ELF-1 (cell line): ENCODE measurements at regions not wholly inside any gene's neighbourhood (a gene's known extent, or its start where the extent isn't known, plus 50 kb on each side); places are given as distances from the start of the nearest gene placed in this dataset.
"Not testable (repeated sequence)": the region's sequence is repeated elsewhere in the genome, so short reads cannot be mapped to it uniquely, and the experiment has no call there.

Experiments used
- DNase-seq: peaks from one replicate; pipeline ENCODE4 v3.0.0-alpha.2; 2016; ENCODE audit warnings: low read depth, low spot score

DNA sequence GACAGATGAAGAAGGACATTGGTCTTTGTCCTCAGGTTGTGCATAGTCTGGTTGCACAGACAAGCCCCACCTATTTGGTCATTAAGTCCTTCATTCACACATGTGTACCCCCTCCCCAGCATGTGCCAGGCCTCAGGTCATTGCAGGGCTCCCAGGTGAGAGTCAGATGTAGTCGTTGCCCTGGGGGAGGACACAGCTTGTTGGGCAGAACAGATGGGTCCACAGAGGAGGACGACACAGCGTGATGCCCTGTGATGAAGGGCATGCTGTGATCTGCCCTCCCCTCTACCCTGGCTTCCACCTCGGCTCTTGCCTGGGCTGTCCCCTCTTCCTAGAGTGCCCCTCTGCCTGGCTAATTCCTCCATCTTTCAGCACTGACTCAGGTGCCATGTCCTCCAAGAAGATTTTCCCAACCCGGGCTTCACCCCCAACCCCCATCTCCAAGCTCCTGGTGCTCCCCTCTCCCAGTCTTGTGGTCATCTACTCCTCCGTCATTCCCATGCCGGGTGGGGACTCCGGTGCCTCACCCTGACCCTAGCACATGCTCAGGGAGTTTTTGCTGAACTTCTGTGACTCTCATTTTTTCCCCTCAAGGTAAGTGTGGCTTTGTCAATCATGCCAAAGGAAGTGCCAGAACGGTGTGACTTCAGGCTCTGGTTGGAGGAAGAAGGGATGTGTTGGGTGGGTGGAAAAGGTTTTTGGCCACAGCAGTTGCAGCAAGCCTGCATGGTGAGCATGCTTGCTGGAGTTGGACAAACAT lies 220.5 kb downstream of the FOXD2 start:
- no peak for DNase-seq

DNA sequence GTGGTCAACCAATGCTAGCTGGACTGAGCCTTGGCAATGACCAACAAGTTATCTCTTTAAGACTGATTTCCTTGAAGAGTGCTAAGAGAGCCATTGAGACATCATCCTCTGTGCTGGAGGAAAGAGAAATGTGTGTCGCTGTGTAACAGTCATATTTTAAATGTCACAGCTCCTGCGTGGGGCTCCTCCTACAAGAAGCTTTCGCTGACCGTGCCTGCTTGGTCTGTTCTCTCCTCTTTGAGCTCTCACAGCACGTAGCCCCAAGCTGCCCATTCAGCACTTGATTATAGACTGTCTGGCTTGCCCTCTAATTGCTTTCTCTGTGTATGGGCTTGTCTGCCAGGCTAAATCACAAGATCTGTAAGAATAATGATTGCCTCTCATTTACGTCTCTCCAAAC lies 221.3 kb downstream of the FOXD2 start:
- no peak for DNase-seq

DNA sequence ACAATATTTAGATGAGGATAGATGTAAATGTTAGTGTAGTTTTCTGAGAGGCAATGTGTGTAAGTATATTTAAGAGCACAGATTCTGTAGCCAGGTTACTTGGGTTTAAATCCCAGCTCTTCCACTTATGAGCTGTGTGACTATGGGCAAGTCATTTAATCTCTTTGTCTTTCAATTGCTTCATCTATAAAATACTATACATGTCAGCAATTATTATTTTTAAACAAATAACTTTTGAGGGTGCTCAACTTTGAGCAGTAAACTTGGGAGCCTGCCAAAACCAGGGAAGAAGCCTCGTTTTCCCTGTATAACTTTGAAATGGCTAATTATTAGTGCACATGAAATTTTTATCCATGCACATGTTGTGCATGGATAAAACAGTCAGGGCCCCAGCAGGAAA lies 222.8 kb downstream of the FOXD2 start:
- DNase-seq, result no peak

DNA sequence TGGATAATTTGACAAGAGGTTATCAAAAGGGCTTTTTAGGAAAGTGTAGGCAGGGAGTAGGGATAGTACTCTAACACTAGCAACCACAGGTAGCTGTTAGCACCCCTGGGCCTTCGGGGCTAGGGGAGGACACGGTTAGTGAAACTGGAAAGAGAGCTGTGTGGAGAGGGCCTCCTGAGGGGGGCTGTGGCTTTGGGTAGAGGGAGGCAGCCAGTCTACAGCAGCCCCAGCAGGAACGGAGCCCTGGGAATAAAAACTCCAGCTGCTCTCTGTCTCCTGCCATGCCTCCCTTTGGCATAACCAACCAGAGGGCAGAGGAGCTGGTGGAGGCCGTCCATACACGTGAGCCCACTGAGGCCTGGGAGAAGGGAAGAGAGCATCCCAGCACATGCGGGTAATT lies 223.2 kb downstream of the FOXD2 start:
- no peak for DNase-seq

DNA sequence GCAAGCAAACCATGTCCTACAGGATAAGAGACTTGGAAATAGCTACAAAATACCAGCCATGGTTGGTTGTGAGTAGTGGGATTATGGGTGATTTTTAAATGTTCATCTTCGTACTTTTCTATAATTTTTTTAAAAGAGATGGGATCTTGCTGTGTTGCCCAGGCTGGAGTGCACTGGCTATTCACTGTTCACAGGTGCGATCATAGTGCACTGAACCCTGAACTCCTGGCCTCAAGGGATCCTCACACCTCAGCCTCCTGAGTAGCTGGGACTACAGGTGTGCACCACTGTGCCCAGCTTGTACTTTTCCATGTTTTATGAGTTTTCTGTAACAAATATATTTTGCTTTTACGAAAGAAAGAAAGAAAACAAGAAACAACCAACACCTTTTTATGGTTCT lies 224.2 kb downstream of the FOXD2 start:
- no peak for DNase-seq

DNA sequence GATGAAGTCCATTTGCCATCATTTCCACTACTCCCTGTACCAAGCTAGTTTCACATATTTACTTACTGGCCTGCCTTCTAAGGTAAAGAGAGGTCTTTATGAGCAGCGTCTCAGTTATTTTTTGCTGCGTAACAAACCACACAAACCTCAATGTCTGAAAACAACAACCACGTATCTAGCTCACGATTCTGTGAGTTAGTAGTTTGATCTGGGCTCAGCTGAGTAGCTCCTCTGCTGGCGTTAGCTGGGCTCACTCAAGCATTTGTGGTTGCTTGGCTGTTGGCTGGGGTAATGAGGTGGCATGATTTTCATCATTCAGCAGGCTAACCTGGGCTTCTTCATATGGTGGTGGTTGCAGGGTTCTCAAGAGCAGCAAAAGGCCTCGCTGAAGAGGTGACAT lies 225.4 kb downstream of the FOXD2 start:
- DNase-seq, result no peak

DNA sequence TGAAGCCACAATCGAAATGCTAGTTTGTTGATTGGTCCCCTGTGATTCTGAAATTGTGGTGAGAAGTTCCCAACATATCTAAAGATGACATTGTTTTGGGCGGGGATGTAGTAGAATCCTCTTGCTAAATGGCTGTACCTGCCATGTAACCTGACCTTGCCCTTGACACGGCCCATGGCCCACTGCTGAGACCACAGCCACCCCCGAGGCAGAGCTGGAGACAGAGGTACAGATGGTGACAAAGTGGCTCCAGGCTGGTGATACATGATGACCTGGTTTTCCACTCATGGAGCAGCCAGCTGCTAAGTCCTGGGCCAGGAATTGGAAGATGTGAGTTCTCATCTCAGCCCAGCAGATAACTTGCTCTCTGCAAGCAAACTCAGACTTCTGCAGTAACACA lies 226.5 kb downstream of the FOXD2 start:
- no peak for DNase-seq

DNA sequence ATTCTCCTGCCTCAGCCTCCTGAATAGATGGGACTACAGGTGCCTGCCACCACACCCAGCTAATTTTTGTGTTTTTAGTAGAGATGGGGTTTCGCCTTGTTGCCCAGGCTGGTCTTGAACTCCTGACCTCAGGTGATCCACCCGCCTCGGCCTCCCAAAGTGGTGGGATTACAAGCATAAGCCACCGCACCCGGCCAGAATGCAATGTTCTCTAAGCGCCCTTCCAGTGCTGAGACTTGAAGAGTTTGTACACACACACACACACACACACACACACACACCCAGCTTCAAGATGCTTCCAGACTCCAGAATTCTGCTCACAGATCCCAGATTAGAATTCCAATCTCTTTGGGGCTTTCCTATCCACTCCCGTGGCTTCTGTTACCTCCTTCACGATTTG lies 227.1 kb downstream of the FOXD2 start:
- not testable (repeated sequence) for DNase-seq

DNA sequence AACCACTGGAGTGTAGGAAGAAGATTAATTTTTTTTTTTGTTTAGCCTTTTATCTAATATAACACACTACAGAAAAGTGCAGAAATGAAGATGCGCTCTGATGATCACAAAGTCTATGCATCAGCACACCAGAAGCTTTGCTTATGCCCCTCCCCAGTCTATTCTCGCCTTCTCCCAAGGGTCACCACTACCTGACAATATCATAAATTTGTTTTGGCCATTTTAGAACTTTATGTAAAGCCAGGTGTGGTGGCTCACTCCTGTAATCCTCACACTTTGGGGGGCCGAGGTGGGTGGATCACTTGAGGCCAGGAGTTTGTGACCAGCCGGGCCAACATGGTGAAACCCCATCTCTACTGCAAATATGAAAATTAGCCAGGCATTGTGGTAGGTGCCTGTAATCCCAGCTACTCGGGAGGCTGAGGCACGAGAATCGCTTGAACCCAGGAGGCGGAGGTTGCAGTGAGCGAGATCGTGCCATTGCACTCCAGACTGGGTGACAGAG lies 231.3 kb downstream of the FOXD2 start:
- no peak for DNase-seq

DNA sequence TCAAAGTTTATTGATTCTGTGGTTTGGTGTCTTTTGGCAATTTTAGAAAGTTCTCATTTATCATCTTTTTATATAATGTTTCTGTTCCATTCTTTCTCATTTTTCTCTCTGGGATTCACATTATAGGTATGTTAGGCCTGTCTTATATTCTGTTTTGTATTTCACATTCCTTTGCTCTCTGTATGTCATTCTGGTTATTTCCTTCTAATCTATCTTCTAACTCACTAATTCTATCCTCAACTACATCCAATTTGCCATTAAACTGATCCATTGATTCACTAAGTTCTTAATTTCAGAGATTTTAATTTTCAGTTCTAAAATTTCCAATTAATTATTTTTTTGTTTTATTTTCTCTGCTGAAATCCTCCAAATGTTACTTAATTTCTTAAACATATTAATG lies 234.8 kb downstream of the FOXD2 start:
- DNase-seq, result no peak

DNA sequence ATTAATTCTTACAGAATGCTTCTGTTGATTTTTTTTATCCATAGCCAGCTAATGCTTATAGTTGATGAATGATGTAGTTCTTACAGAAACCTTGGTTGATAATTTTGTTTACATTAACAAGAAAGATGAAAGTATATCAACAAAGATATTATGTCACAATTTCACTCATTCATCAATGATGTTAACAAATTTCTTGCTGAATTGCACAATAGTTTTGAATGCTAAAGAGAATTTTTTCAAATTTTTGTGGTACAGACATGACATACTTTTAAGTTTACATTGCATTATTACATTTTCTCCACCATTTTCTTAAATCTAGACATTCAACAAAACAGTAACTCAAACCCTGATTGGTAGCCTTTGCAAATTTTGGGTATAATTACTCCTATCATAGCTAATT lies 236.3 kb downstream of the FOXD2 start:
- DNase-seq, result no peak

DNA sequence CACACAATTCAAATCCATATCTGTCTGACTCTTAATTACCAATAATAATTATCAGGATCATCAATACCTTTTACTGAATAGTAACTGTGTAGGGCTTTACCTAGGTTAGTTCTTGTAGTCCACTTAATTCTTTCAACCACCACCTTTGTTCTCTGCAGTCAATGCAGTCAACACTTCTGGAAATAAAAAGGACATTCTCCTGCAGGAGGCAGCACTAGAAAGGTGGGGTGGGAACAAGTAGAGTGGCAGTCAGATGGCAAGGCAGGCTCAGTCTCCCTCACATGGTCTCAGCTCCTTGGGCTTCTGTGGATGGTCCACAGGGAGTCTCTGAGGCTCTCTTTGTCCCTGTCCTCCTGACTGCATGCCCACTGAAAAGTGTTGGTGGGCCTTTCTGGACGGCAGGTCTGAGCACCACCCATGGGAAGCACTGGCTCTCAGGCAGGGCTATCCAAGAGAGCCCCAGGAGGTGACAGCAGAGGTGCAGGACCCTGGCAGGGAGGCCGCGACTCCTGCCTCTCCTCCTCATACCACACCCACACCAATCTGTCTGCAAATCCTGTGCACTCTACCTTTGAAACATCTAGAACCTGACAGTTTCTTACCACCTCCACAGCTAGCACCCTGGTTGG lies 237.3 kb downstream of the FOXD2 start:
- no peak for DNase-seq

DNA sequence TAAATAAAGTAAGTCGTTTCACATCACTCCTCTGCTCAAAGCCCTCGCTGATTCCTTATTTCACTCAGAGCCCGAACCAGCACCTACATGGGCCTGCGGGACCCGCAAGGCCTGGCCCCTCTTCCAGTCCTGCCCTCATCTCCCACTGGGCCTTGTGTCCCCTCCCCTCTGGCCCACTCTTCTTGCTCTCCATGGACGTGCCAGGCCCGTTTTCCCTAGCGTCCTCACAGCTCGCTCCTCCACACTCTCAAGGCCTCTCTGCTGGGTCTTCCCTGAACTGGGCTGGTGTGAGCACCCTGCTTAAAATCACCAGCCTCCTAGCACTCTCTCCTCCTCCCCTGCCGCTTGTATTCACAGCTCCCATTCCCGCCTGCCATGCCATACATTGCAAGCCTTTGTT lies 237.9 kb downstream of the FOXD2 start:
- DNase-seq, result no peak

DNA sequence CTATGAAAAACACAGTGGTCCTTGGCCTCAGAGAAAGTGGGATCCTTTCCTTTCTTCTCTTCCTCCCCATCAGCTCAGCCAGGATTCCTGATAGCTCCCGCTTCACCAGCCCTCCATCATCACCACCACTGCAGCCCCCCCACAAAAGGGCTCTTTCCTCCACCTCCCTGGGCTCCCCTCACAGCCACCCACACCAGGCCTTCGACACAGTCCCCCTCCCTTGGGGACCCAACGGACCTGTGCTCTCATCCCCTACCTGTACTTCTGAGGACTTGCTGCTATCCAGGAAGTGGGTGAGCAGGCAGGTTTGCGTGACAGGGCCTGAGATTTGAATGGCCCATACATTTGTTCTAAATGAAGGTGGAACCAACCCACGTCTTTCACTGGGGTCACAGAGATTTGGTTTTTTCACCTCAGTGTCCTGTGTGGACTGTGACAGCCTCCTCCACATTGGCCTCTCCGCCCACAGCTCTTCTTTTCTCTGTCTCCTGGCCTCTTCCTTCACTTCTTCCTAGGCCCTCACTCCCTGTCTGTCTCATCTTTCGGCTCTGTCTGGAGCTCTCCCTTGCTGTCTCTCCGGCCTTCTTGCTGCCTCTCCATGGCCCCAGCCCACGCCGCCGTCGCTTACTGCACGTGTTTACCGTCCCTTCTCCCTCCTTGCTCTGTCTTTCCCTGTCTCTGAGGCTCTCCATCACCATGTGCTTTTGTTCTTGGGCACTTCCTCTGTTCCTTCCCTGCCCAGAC lies 238.6 kb downstream of the FOXD2 start:
- no peak for DNase-seq

DNA sequence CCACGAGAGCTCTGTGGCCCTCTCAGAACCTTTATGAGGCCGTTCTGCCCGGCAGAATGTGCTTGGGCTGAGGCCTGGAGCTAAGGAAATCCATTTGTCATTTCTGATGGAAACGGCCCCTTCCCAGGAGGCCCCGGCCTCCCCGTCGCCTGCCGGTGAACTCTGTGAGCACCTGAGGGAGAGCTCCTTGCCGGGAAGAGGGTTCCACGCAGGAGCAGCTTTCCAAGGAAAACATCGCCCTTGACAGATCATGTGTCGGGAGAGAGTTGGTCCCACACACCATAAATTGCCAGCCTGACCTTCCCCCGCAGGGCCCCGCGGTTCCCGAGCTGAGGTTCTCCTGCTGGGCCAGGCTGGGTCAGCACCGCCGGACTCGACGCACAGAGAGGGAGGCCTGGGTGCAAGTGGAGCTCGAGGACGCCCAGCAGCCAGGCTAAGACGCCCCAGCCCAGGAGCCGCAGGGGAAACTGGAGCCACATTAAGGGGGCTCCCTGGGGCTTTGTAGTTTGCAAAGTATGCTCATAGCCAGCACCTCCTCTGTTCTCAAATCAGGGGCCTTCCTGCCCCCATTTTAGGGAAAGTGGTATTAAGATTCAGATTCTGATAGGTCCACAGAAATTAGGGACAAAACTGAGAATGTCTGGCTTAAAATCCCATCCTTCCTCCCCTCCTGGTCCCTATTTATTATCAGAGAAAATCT lies 239.5 kb downstream of the FOXD2 start:
- DNase-seq, result no peak

DNA sequence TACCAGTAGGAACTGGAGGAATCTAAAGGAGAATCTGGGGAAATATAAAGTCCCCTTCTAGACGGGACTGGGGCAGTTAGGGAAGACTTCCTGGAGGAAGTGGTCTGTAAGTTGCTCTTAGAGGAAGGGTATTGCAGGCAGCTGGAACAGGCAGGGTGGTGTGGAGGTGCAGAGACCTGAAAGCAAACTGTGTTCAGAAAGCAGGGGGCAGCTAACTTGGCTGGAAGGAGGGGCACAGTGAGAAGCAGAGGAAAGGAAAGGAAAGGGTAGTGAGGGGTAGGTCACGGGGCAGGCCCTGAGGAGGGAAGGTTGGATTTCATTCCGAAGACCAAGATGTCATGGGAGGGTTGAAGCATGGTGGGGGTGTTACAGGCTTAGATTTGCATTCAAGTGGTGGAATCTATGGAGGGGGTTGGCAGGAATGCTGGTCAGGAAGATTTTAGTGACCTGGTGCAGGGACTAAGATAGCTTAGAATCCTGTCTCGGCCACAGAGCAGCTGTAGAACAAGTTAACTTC lies 240.7 kb downstream of the FOXD2 start:
- DNase-seq, result no peak

DNA sequence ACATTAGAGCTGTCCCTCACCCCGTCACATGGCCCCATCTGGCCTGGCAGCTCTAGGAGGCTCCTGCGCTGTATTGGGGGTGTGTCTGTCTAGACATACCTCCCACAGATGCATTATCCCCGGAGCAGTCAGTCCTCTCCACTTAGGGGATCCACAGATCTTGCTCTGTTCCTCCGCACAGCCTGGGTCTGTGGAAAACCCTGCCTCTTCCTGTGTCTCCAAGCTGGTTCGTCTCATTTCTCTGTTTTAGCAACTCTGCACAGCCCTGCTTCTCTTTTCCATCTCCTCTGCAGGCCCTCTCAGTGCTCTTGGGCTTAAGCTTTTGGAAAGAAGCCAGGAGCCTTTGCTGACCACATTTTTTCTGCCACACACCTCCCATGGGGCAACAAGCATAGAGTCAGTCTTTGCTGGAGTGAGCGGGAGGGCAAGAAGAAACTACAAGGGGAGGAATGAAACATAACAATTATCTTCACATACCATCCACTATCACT lies 241.5 kb downstream of the FOXD2 start:
- no peak for DNase-seq

DNA sequence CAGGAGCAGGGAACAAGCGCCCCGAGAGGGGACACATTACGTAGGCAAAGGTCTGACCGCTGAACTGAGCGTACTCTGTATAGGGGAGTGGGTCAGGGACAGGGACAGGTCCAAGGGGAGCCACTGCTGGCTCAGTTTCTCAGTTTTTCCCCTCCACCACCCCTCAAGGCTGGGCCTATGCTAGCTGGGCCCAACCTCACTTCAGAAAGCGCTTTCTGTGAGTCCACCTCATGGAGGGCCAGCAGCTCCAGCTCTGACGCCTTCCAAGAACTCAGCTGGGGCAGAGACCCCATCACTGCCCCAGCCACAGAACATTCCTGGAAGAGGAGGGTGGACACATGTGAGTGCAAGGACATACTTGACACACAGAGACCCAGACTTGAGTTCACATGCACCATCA lies 242.0 kb downstream of the FOXD2 start:
- DNase-seq, result no peak

DNA sequence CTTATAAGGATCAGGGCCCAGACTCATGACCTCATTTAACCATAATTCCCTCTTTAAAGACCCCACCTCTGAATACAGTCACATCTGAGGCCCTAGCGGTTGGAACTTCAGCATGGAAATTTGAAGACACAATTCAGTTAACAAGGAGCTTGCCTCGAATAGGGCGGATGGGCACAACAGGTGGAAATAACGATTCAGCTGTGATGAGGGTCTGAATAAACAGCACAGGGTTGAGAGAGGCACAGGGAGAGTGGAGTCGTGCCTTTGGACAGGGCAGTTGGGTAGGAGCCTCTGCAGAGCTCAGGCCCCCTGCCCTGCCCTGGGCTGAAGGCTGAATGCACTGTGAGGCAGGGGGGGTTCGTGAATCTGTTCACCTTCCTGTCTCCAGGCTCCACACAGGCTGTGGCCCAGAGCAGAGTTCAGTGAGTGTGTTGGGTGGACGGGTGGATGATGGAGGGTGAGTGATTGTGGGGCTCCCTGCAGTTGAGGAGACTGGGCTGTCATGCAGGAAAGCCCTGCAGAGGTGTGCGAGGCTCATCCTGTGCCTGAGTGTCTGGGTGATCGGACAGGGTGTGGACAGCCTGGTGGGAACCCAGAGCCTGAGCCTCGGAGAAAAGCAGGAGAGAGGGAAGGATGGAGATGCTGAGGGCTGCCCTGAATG lies 243.1 kb downstream of the FOXD2 start:
- no peak for DNase-seq

DNA sequence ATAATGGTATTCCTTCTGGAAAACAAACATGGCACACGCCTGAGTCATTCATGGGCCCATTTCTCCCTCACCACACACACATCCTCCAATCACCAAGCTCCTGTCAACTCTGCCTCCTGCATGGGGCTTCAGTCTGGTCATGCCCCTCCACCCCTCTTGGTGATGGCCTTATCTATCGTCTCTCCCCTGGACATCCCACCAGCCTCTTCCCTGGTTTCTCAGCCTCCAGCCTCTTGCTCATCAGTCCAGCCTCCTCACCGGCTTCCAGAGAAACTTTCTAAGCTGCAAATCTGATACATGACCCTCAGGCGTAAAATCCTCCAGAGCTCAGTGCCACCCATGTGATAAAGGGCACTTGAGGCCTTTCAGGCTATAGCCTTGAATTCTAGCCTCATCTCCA lies 243.9 kb downstream of the FOXD2 start:
- no peak for DNase-seq

DNA sequence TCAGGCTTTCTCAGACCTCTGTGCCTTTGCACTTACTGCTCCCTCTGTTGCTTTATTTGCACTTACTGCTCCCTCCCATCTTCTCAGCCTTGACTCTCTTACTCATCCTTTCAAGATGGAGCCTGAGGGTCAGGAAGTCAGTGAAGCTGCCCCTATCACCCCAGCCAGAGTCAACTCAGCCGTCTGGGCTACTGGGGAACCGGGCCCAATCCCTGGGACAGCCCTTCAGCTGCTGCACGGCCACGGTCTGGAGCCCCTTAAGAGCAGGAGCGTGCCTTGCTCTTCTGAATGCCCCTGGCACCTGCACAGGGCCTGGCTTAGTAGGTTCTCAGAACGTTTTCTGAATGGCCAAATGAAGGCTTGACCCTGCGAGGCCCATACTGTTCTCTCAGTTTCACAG lies 244.4 kb downstream of the FOXD2 start:
- no peak for DNase-seq
